ENCODE measurements at regions not wholly inside any gene's neighbourhood (a gene's known extent, or its start where the extent isn't known, plus 50 kb on each side); places are given as distances from the start of the nearest gene placed in this dataset.

GRCh38 chrX:95029571-95029970 is 1355.6 kb downstream of the FAM133A start:
- DNase-seq (ENCODE audit: low spot score): no peak

- DNase-seq (ENCODE audit: low spot score): peak; percentile 0
These were observed 1366.1 kb downstream of the FAM133A start for GRCh38 chrX:95040104-95040503.

GRCh38 chrX:95044331-95044730 is 1370.3 kb downstream of the FAM133A start:
- DNase-seq (ENCODE audit: low spot score): no peak

GRCh38 chrX:95055991-95056390 is 1382.0 kb downstream of the FAM133A start:
- DNase-seq (ENCODE audit: low spot score): no peak

- DNase-seq (ENCODE audit: low spot score): no peak
These were observed 1382.9 kb downstream of the FAM133A start for GRCh38 chrX:95056901-95057300.

- no peak for DNase-seq (ENCODE audit: low spot score)
These were observed 1383.3 kb downstream of the FAM133A start for GRCh38 chrX:95057341-95057740.

- DNase-seq (ENCODE audit: low spot score): no peak
These were observed 1384.8 kb downstream of the FAM133A start for GRCh38 chrX:95058815-95059214.

- DNase-seq (ENCODE audit: low spot score): no peak
These were observed 1385.9 kb downstream of the FAM133A start for GRCh38 chrX:95059909-95060308.

GRCh38 chrX:95063554-95063953 is 1389.5 kb downstream of the FAM133A start:
- no peak for DNase-seq (ENCODE audit: low spot score)

GRCh38 chrX:95065151-95065550 is 1391.1 kb downstream of the FAM133A start:
- DNase-seq (ENCODE audit: low spot score): no peak

- no peak for DNase-seq (ENCODE audit: low spot score)
These were observed 1397.0 kb downstream of the FAM133A start for GRCh38 chrX:95071052-95071451.

GRCh38 chrX:95071621-95072020 is 1397.6 kb downstream of the FAM133A start:
- no peak for DNase-seq (ENCODE audit: low spot score)

GRCh38 chrX:95076449-95076848 is 1402.4 kb downstream of the FAM133A start:
- DNase-seq (ENCODE audit: low spot score): peak; percentile 42

- DNase-seq (ENCODE audit: low spot score): no peak
These were observed 1427.9 kb downstream of the FAM133A start for GRCh38 chrX:95101851-95102390.

GRCh38 chrX:95117556-95117955 is 1443.5 kb downstream of the FAM133A start:
- no peak for DNase-seq (ENCODE audit: low spot score)

- DNase-seq (ENCODE audit: low spot score): peak; percentile 2
These were observed 1472.0 kb downstream of the FAM133A start for GRCh38 chrX:95145848-95146490.

- no peak for DNase-seq (ENCODE audit: low spot score)
These were observed 1478.8 kb downstream of the FAM133A start for GRCh38 chrX:95152810-95153209.

GRCh38 chrX:95156566-95156965 is 1482.6 kb downstream of the FAM133A start:
- DNase-seq (ENCODE audit: low spot score): no peak

Data from NAMALWA (cell line).